ENCODE measurements at regions not wholly inside any gene's neighbourhood (a gene's known extent, or its start where the extent isn't known, plus 50 kb on each side); places are given as distances from the start of the nearest gene placed in this dataset.

GRCh38 chr22:27344546-27344945, 457.0 kb downstream of the MN1 start:
- Mint-ChIP-seq H3K4me3 (no peak overlapping the region), H3K27ac (no peak overlapping the region), H3K27me3 (peaks cover 6% of the 10 kb centered on the region), H3K9me3 (ENCODE audit: insufficient read depth) (peaks cover 2% of the 10 kb centered on the region), H3K4me1 (no peaks in the 10 kb centered on the region)
- no peaks in the 10 kb centered on the region for H3K27me3 ChIP-seq (replicated peaks in 1 of 4; ENCODE audit: control extremely low read depth in 1 of 4, control insufficient read depth in 3 of 4, insufficient read depth in 4 of 4, low read length in 3 of 4)
- TF ChIP-seq CTCF (IDR thresholded peaks at IDR 0.05) (no peak), EZH2 (IDR thresholded peaks at IDR 0.05; ENCODE audit: borderline replicate concordance, insufficient read depth, low read depth, low read length, poor library complexity, severe bottlenecking) (no peak)
- ATAC-seq (ENCODE audit: low read depth) = no peak
- no peaks in the 10 kb centered on the region for H3K4me1 ChIP-seq (ENCODE audit: control insufficient read depth in 2 of 2, insufficient read depth in 2 of 2, low read length in 2 of 2)
- H3K27ac ChIP-seq (ENCODE audit: low read length in 2 of 2) = no peak overlapping the region
- no peaks in the 10 kb centered on the region for H4K20me1 ChIP-seq (ENCODE audit: control insufficient read depth, insufficient read depth, low read length, poor library complexity, severe bottlenecking)
- ChIA-PET POLR2A (no interaction called here), CTCF (no interaction called here)
- no peak overlapping the region for H3K4me3 ChIP-seq (ENCODE audit: control extremely low read depth in 1 of 5, extremely low read depth in 1 of 5, insufficient read depth in 1 of 5, low read depth in 2 of 5, low read length in 4 of 5)
- H3K9ac ChIP-seq (ENCODE audit: low read length) = no peak overlapping the region
- H2AFZ ChIP-seq (ENCODE audit: insufficient read depth, low read depth, low read length, poor library complexity, severe bottlenecking) = no peak overlapping the region
- no peaks in the 10 kb centered on the region for H3K79me2 ChIP-seq (ENCODE audit: control insufficient read depth, insufficient read depth, low read length)
- H3K36me3 ChIP-seq (replicated peaks in 1 of 2; ENCODE audit: control extremely low read depth in 1 of 2, control insufficient read depth in 1 of 2, extremely low read depth in 1 of 2, insufficient read depth in 2 of 2, low read length in 1 of 2) = no peaks in the 10 kb centered on the region
- intact Hi-C loops (cut with micrococcal nuclease) = no loop called here
- peaks cover 2 to 4% (median 3%) of the 10 kb centered on the region in 3 donors for H3K9me3 ChIP-seq (ENCODE audit: control extremely low read depth in 1 of 3, control insufficient read depth in 2 of 3, insufficient read depth in 1 of 3, low read length in 2 of 3)
- DNase-seq = no peak
- no peak overlapping the region for H3K4me2 ChIP-seq (replicated peaks; ENCODE audit: low read depth, low read length, poor library complexity, severe bottlenecking)
- no CpG with 5 or more reads among the region's 1 CpG for WGBS (ENCODE audit: insufficient coverage)

- ATAC-seq (ENCODE audit: low read depth) = no peak
- CTCF ChIA-PET = no interaction called here
- Mint-ChIP-seq H3K27ac (no peak overlapping the region), H3K27me3 (peaks cover 6% of the 10 kb centered on the region), H3K4me1 (no peaks in the 10 kb centered on the region), H3K9me3 (ENCODE audit: insufficient read depth) (peaks cover 7% of the 10 kb centered on the region), H3K4me3 (no peak overlapping the region)
- Histone ChIP-seq H3K9me3 (ENCODE audit: control extremely low read depth in 1 of 3, control insufficient read depth in 2 of 3, insufficient read depth in 1 of 3, low read length in 2 of 3) (peaks cover 3 to 7% (median 4%) of the 10 kb centered on the region in 3 donors), H3K9ac (ENCODE audit: low read length) (no peak overlapping the region), H3K79me2 (ENCODE audit: control insufficient read depth, insufficient read depth, low read length) (no peaks in the 10 kb centered on the region), H3K4me1 (ENCODE audit: control insufficient read depth in 2 of 2, insufficient read depth in 2 of 2, low read length in 2 of 2) (no peaks in the 10 kb centered on the region), H2AFZ (ENCODE audit: insufficient read depth, low read depth, low read length, poor library complexity, severe bottlenecking) (no peak overlapping the region), H3K27ac (ENCODE audit: low read length in 2 of 2) (no peak overlapping the region), H3K4me3 (ENCODE audit: control extremely low read depth in 1 of 5, extremely low read depth in 1 of 5, insufficient read depth in 1 of 5, low read depth in 2 of 5, low read length in 4 of 5) (no peak overlapping the region), H3K36me3 (replicated peaks in 1 of 2; ENCODE audit: control extremely low read depth in 1 of 2, control insufficient read depth in 1 of 2, extremely low read depth in 1 of 2, insufficient read depth in 2 of 2, low read length in 1 of 2) (no peaks in the 10 kb centered on the region), H3K27me3 (replicated peaks in 1 of 4; ENCODE audit: control extremely low read depth in 1 of 4, control insufficient read depth in 3 of 4, insufficient read depth in 4 of 4, low read length in 3 of 4) (no peaks in the 10 kb centered on the region), H4K20me1 (ENCODE audit: control insufficient read depth, insufficient read depth, low read length, poor library complexity, severe bottlenecking) (no peaks in the 10 kb centered on the region), H3K4me2 (replicated peaks; ENCODE audit: low read depth, low read length, poor library complexity, severe bottlenecking) (no peak overlapping the region)
- intact Hi-C loops (cut with micrococcal nuclease) = no loop called here
- 97% methylated on average over 6 of the region's 7 CpGs for WGBS (ENCODE audit: insufficient coverage)
- TF ChIP-seq CTCF (IDR thresholded peaks at IDR 0.05) = no peak
- DNase-seq = no peak
- POLR2A ChIA-PET = no interaction called here
These were observed 455.9 kb downstream of the MN1 start for GRCh38 chr22:27345691-27346090.
